Mesendoderm (in vitro differentiated cells): ENCODE measurements at regions not wholly inside any gene's neighbourhood (a gene's known extent, or its start where the extent isn't known, plus 50 kb on each side); places are given as distances from the start of the nearest gene placed in this dataset.

Source experiments
- DNase-seq: peaks from one replicate; pipeline ENCODE4 v3.0.0; 2013
- H2AK5ac ChIP-seq: 2 replicates; pipeline ENCODE4 v1.6.1; 2013; ENCODE audit warnings: low read length, inconsistent platforms
- H2BK120ac ChIP-seq: 2 replicates; pipeline ENCODE4 v1.6.1; 2013; ENCODE audit warnings: low read depth, mild to moderate bottlenecking, low read length, moderate library complexity, mixed read lengths
- H2BK15ac ChIP-seq: replicated peaks from 2 replicates; pipeline ENCODE4 v1.6.1; 2013; ENCODE audit warnings: low read depth, mild to moderate bottlenecking, moderate library complexity
- H2BK5ac ChIP-seq: 2 replicates; pipeline ENCODE4 v1.6.1; 2013; ENCODE audit warnings: low read length, inconsistent platforms
- H3K18ac ChIP-seq: 2 replicates; pipeline ENCODE4 v1.6.1; 2013; ENCODE audit warnings: mild to moderate bottlenecking, low read length, mixed read lengths
- H3K23ac ChIP-seq: one replicate; pipeline ENCODE4 v1.6.1; 2013; ENCODE audit warnings: low read length
- H3K27ac ChIP-seq: 2 replicates; pipeline ENCODE4 v1.5.1; 2013; ENCODE audit warnings: low read depth, mild to moderate bottlenecking, inconsistent platforms, low read length, moderate library complexity
- H3K27me3 ChIP-seq: 2 replicates; pipeline ENCODE4 v1.6.1; 2013; ENCODE audit warnings: low read length, control low read depth, mild to moderate bottlenecking, inconsistent platforms; ENCODE audit not compliant: insufficient read depth, poor library complexity
- H3K36me3 ChIP-seq: 2 replicates; pipeline ENCODE4 v1.6.1; 2013; ENCODE audit warnings: low read length, inconsistent platforms; ENCODE audit not compliant: control insufficient read depth, insufficient read depth
- H3K4ac ChIP-seq: one replicate; pipeline ENCODE4 v1.6.1; 2013; ENCODE audit warnings: low read depth, mild to moderate bottlenecking, low read length, moderate library complexity
- H3K4me1 ChIP-seq: 2 replicates; pipeline ENCODE4 v1.6.1; 2013; ENCODE audit warnings: low read depth, low read length, inconsistent platforms; ENCODE audit not compliant: control insufficient read depth
- H3K4me2 ChIP-seq: 2 replicates; pipeline ENCODE4 v1.6.1; 2013; ENCODE audit warnings: low read length
- H3K4me3 ChIP-seq: 2 replicates; pipeline ENCODE4 v1.5.1; 2013; ENCODE audit warnings: mild to moderate bottlenecking, low read length
- H3K56ac ChIP-seq: one replicate; pipeline ENCODE4 v1.6.1; 2013; ENCODE audit warnings: low read length
- H3K79me1 ChIP-seq: 2 replicates; pipeline ENCODE4 v1.6.1; 2013; ENCODE audit warnings: low read length, inconsistent platforms
- H3K79me2 ChIP-seq: 2 replicates; pipeline ENCODE4 v1.6.1; 2013; ENCODE audit warnings: mild to moderate bottlenecking, low read length; ENCODE audit not compliant: control insufficient read depth, insufficient read depth
- H3K9ac ChIP-seq: 2 replicates; pipeline ENCODE4 v1.6.1; 2013; ENCODE audit warnings: low read length, inconsistent platforms
- H4K5ac ChIP-seq: one replicate; pipeline ENCODE4 v1.6.1; 2013; ENCODE audit warnings: low read length
- H4K8ac ChIP-seq: one replicate; pipeline ENCODE4 v1.6.1; 2013; ENCODE audit warnings: low read depth, mild to moderate bottlenecking, control low read depth, low read length, moderate library complexity
- WGBS: extraction: QIAGEN DNeasy Blood & Tissue Kit; methylation state at CpG from one replicate; pipeline ENCODE4 v1.1.7; 2013; ENCODE audit warnings: low lambda C conversion rate, missing lambda C conversion rate; ENCODE audit not compliant: insufficient coverage; ENCODE audit errors: extremely low coverage; 5-methylcytosine and 5-hydroxymethylcytosine counted together

- Histone ChIP-seq H4K5ac (no peak overlapping the region), H3K79me1 (no peaks in the 10 kb centered on the region), H3K4ac (no peak overlapping the region), H3K27ac (no peak overlapping the region), H3K56ac (no peak overlapping the region), H3K23ac (no peak overlapping the region), H2AK5ac (no peak overlapping the region), H3K36me3 (no peaks in the 10 kb centered on the region), H3K79me2 (no peaks in the 10 kb centered on the region), H3K18ac (no peak overlapping the region), H2BK120ac (no peak overlapping the region), H3K27me3 (no peaks in the 10 kb centered on the region), H2BK5ac (no peak overlapping the region), H3K4me3 (no peak overlapping the region), H3K4me2 (no peak overlapping the region), H3K4me1 (no peaks in the 10 kb centered on the region), H4K8ac (no peak overlapping the region), H3K9ac (no peak overlapping the region), H2BK15ac (no peak overlapping the region)
- WGBS: no CpG with 5 or more reads among the region's 2 CpGs
- DNase-seq: no peak
These were observed 190.0 kb downstream of the RPS12 start for GRCh38 chr6:133004304-133004884.

- Histone ChIP-seq H3K4me3 (no peak overlapping the region), H2AK5ac (no peak overlapping the region), H4K8ac (no peak overlapping the region), H3K4ac (no peak overlapping the region), H2BK120ac (no peak overlapping the region), H3K79me2 (no peaks in the 10 kb centered on the region), H3K56ac (no peak overlapping the region), H3K4me1 (no peaks in the 10 kb centered on the region), H3K4me2 (no peak overlapping the region), H3K23ac (no peak overlapping the region), H3K18ac (no peak overlapping the region), H2BK15ac (no peak overlapping the region), H3K79me1 (no peaks in the 10 kb centered on the region), H3K36me3 (no peaks in the 10 kb centered on the region), H3K27ac (no peak overlapping the region), H3K27me3 (no peaks in the 10 kb centered on the region), H4K5ac (no peak overlapping the region), H3K9ac (no peak overlapping the region), H2BK5ac (no peak overlapping the region)
- no peak for DNase-seq
- no CpG with 5 or more reads among the region's 1 CpG for WGBS
These were observed 198.4 kb downstream of the RPS12 start for GRCh38 chr6:133012774-133013173.

- DNase-seq: no peak
- H3K4me1 ChIP-seq: no peaks in the 10 kb centered on the region
- H2BK5ac ChIP-seq: no peak overlapping the region
- H3K4me2 ChIP-seq: no peak overlapping the region
- no peak overlapping the region for H4K5ac ChIP-seq
- H3K79me2 ChIP-seq: no peaks in the 10 kb centered on the region
- H4K8ac ChIP-seq: no peak overlapping the region
- H2BK120ac ChIP-seq: no peak overlapping the region
- H3K23ac ChIP-seq: no peak overlapping the region
- no peak overlapping the region for H3K56ac ChIP-seq
- no peak overlapping the region for H3K4me3 ChIP-seq
- H3K27me3 ChIP-seq: no peaks in the 10 kb centered on the region
- no peak overlapping the region for H3K4ac ChIP-seq
- no peaks in the 10 kb centered on the region for H3K79me1 ChIP-seq
- WGBS: 100% methylated on average over 2 of the region's 5 CpGs
- no peak overlapping the region for H3K18ac ChIP-seq
- no peak overlapping the region for H3K27ac ChIP-seq
- H2BK15ac ChIP-seq: no peak overlapping the region
- H3K9ac ChIP-seq: no peak overlapping the region
- H2AK5ac ChIP-seq: no peak overlapping the region
- H3K36me3 ChIP-seq: no peaks in the 10 kb centered on the region
These were observed 202.3 kb downstream of the RPS12 start for GRCh38 chr6:133016631-133017030.

GRCh38 chr6:133017581-133017980, 203.2 kb downstream of the RPS12 start:
- Histone ChIP-seq H3K56ac (no peak overlapping the region), H3K27me3 (no peaks in the 10 kb centered on the region), H3K18ac (no peak overlapping the region), H3K27ac (no peak overlapping the region), H3K79me1 (no peaks in the 10 kb centered on the region), H3K4me1 (no peaks in the 10 kb centered on the region), H2BK120ac (no peak overlapping the region), H3K9ac (no peak overlapping the region), H2BK15ac (no peak overlapping the region), H3K79me2 (no peaks in the 10 kb centered on the region), H4K8ac (no peak overlapping the region), H3K23ac (no peak overlapping the region), H4K5ac (no peak overlapping the region), H2BK5ac (no peak overlapping the region), H3K4me3 (no peak overlapping the region), H3K36me3 (no peaks in the 10 kb centered on the region), H2AK5ac (no peak overlapping the region), H3K4me2 (no peak overlapping the region), H3K4ac (no peak overlapping the region)
- WGBS: no CpG with 5 or more reads among the region's 5 CpGs
- no peak for DNase-seq

- no CpG with 5 or more reads among the region's 2 CpGs for WGBS
- H4K5ac ChIP-seq: no peak overlapping the region
- H3K27me3 ChIP-seq: no peaks in the 10 kb centered on the region
These were observed 212.3 kb downstream of the RPS12 start for GRCh38 chr6:133026705-133027104.

GRCh38 chr6:133033263-133033662, 207.9 kb upstream of the EYA4 start:
- Histone ChIP-seq H2BK120ac (no peak overlapping the region), H3K27me3 (no peaks in the 10 kb centered on the region), H3K56ac (no peak overlapping the region), H4K8ac (no peak overlapping the region), H3K4me2 (no peak overlapping the region), H2AK5ac (no peak overlapping the region), H3K36me3 (no peaks in the 10 kb centered on the region), H3K18ac (no peak overlapping the region), H2BK5ac (no peak overlapping the region), H3K23ac (no peak overlapping the region), H3K4ac (no peak overlapping the region), H3K79me1 (no peaks in the 10 kb centered on the region), H3K4me1 (no peaks in the 10 kb centered on the region), H3K79me2 (no peaks in the 10 kb centered on the region), H2BK15ac (no peak overlapping the region), H3K9ac (no peak overlapping the region), H3K4me3 (no peak overlapping the region), H3K27ac (no peak overlapping the region), H4K5ac (no peak overlapping the region)
- no CpG with 5 or more reads among the region's 4 CpGs for WGBS
- DNase-seq: no peak

More at GRCh38 chr6:133026705-133027104, 212.3 kb downstream of the RPS12 start:
- no peak overlapping the region for H3K4me2 ChIP-seq
- H4K8ac ChIP-seq: no peak overlapping the region
- H3K4ac ChIP-seq: no peak overlapping the region
- H3K36me3 ChIP-seq: no peaks in the 10 kb centered on the region
- H3K4me3 ChIP-seq: no peak overlapping the region
- H2BK5ac ChIP-seq: no peak overlapping the region
- H3K23ac ChIP-seq: no peak overlapping the region
- H3K4me1 ChIP-seq: no peaks in the 10 kb centered on the region
- no peak overlapping the region for H3K56ac ChIP-seq
- no peak overlapping the region for H3K18ac ChIP-seq
- no peaks in the 10 kb centered on the region for H3K79me2 ChIP-seq
- DNase-seq: no peak
- H2BK15ac ChIP-seq: no peak overlapping the region
- no peak overlapping the region for H3K27ac ChIP-seq
- H2AK5ac ChIP-seq: no peak overlapping the region
- H2BK120ac ChIP-seq: no peak overlapping the region
- no peak overlapping the region for H3K9ac ChIP-seq
- H3K79me1 ChIP-seq: no peaks in the 10 kb centered on the region
